CD8-positive, alpha-beta memory T cell (primary cell): ENCODE measurements at regions not wholly inside any gene's neighbourhood (a gene's known extent, or its start where the extent isn't known, plus 50 kb on each side); places are given as distances from the start of the nearest gene placed in this dataset.
"Not testable (repeated sequence)": the region's sequence is repeated elsewhere in the genome, so short reads cannot be mapped to it uniquely, and the experiment has no call there.

Source experiments
- CTCF ChIA-PET: fragments of 350-600 bp; sonication (Branson Sonifier 250); formaldehyde crosslinking; loops from one replicate; lab custom pipeline; 2021; ENCODE audit warnings: antibody characterized with exemption; lab: Charles Lee
- POLR2A ChIA-PET: fragments of 350-600 bp; sonication (Branson Sonifier 250); formaldehyde crosslinking; loops from one replicate; lab custom pipeline; 2021; ENCODE audit warnings: antibody characterized with exemption; lab: Charles Lee
- DNase-seq, 5 donors: peaks; one replicate each; pipeline versions ENCODE4 v3.0.0 to v3.0.0-alpha.2; 2020 to 2022; ENCODE audit warnings: mixed read lengths in 1 of 5
- H3K27ac ChIP-seq: one replicate; pipeline ENCODE4 v1.7.0; 2013; ENCODE audit warnings: low read depth, mild to moderate bottlenecking, low read length, moderate library complexity
- H3K27me3 ChIP-seq: 2 replicates; pipeline ENCODE4 v1.7.0; 2013; ENCODE audit warnings: low read length, mild to moderate bottlenecking; ENCODE audit not compliant: insufficient read depth, poor library complexity, severe bottlenecking
- H3K36me3 ChIP-seq: 2 replicates; pipeline ENCODE4 v1.7.0; 2013; ENCODE audit warnings: mild to moderate bottlenecking, low read length, moderate library complexity; ENCODE audit not compliant: insufficient read depth
- H3K4me1 ChIP-seq: 2 replicates; pipeline ENCODE4 v1.7.0; 2013; ENCODE audit warnings: mild to moderate bottlenecking, low read length, moderate library complexity; ENCODE audit not compliant: insufficient read depth
- H3K4me3 ChIP-seq: 2 replicates; pipeline ENCODE4 v1.7.0; 2013; ENCODE audit warnings: mild to moderate bottlenecking, low read length
- H3K9me3 ChIP-seq: 2 replicates; pipeline ENCODE4 v1.7.0; 2013; ENCODE audit warnings: mild to moderate bottlenecking, low read length
- H3K27ac Mint-ChIP-seq, 8 donors: one replicate each; pipeline ENCODE4 v1.8.0; 2020 to 2021; ENCODE audit warnings: mixed read lengths in 8 of 8, mild to moderate bottlenecking in 6 of 8, inconsistent platforms in 3 of 8, moderate library complexity in 3 of 8
- H3K27me3 Mint-ChIP-seq, 2 donors: one replicate each; pipeline ENCODE4 v1.8.0; 2020 to 2021; ENCODE audit warnings: mixed read lengths in 2 of 2, mild to moderate bottlenecking in 1 of 2, moderate library complexity in 1 of 2
- H3K36me3 Mint-ChIP-seq, 3 donors: one replicate each; pipeline ENCODE4 v1.8.0; 2020 to 2021; ENCODE audit warnings: mixed read lengths in 3 of 3, inconsistent platforms in 1 of 3, mild to moderate bottlenecking in 1 of 3
- H3K4me1 Mint-ChIP-seq, 3 donors: one replicate each; pipeline ENCODE4 v1.8.0; 2020 to 2021; ENCODE audit warnings: mixed read lengths in 3 of 3, inconsistent platforms in 1 of 3, mild to moderate bottlenecking in 1 of 3
- H3K4me3 Mint-ChIP-seq, 7 donors: one replicate each; pipeline ENCODE4 v1.8.0; 2020 to 2021; ENCODE audit warnings: mixed read lengths in 7 of 7, mild to moderate bottlenecking in 6 of 7, moderate library complexity in 4 of 7, inconsistent platforms in 2 of 7
- H3K9me3 Mint-ChIP-seq, 5 donors: one replicate each; pipeline ENCODE4 v1.8.0; 2020 to 2022; ENCODE audit warnings: mixed read lengths in 5 of 5, mild to moderate bottlenecking in 3 of 5, moderate library complexity in 2 of 5, inconsistent platforms in 1 of 5

GRCh38 chr11:100409267-100409666 is 277.8 kb upstream of the ARHGAP42 start:
- H3K4me1 Mint-ChIP-seq, H3K27me3 ChIP-seq, H3K27me3 Mint-ChIP-seq, POLR2A ChIA-PET, H3K36me3 Mint-ChIP-seq, H3K36me3 ChIP-seq, H3K27ac ChIP-seq, CTCF ChIA-PET, H3K9me3 ChIP-seq, H3K4me3 Mint-ChIP-seq, H3K27ac Mint-ChIP-seq, H3K4me3 ChIP-seq, DNase-seq, H3K4me1 ChIP-seq: not testable (repeated sequence)
- H3K9me3 Mint-ChIP-seq: peaks cover 8 to 28% (median 11%) of the 10 kb centered on the region in 5 donors

GRCh38 chr11:100419518-100419917 is 267.6 kb upstream of the ARHGAP42 start:
- H3K27me3 Mint-ChIP-seq: no peaks in the 10 kb centered on the region
- POLR2A ChIA-PET: no interaction called here
- H3K4me1 ChIP-seq: no peaks in the 10 kb centered on the region

GRCh38 chr11:100434821-100435641 is 252.1 kb upstream of the ARHGAP42 start:
- H3K36me3 Mint-ChIP-seq: no peaks in the 10 kb centered on the region
- no peak for DNase-seq
- no peaks in the 10 kb centered on the region for H3K4me1 ChIP-seq
- H3K27ac ChIP-seq: no peak overlapping the region
- H3K4me3 Mint-ChIP-seq: no peak overlapping the region
- H3K27me3 Mint-ChIP-seq: no peaks in the 10 kb centered on the region
- H3K4me3 ChIP-seq: no peak overlapping the region
- no peaks in the 10 kb centered on the region for H3K4me1 Mint-ChIP-seq
- no peak overlapping the region for H3K27ac Mint-ChIP-seq
- ChIA-PET POLR2A (no interaction called here), CTCF (no interaction called here)
- H3K9me3 ChIP-seq: no peaks in the 10 kb centered on the region
- H3K36me3 ChIP-seq: no peaks in the 10 kb centered on the region
- H3K27me3 ChIP-seq: no peaks in the 10 kb centered on the region
- H3K9me3 Mint-ChIP-seq: peaks cover 2 to 9% (median 5%) of the 10 kb centered on the region in 5 donors

More at GRCh38 chr11:100419518-100419917, 267.6 kb upstream of the ARHGAP42 start:
- no peak for DNase-seq
- peaks cover 0 to 3% (median 0%) of the 10 kb centered on the region in 3 donors for H3K36me3 Mint-ChIP-seq
- no peaks in the 10 kb centered on the region for H3K9me3 ChIP-seq
- no peak overlapping the region for H3K4me3 Mint-ChIP-seq
- H3K27me3 ChIP-seq: no peaks in the 10 kb centered on the region
- H3K36me3 ChIP-seq: no peaks in the 10 kb centered on the region
- no peaks in the 10 kb centered on the region for H3K4me1 Mint-ChIP-seq
- H3K4me3 ChIP-seq: no peak overlapping the region
- no peak overlapping the region for H3K27ac Mint-ChIP-seq
- CTCF ChIA-PET: no interaction called here
- no peak overlapping the region for H3K27ac ChIP-seq
- H3K9me3 Mint-ChIP-seq: peaks cover 11 to 46% (median 16%) of the 10 kb centered on the region in 5 donors

GRCh38 chr11:100438376-100438775 is 248.7 kb upstream of the ARHGAP42 start:
- no peak overlapping the region for H3K4me3 ChIP-seq
- Mint-ChIP-seq H3K27ac (no peak overlapping the region), H3K4me1 (no peaks in the 10 kb centered on the region), H3K4me3 (no peak overlapping the region), H3K9me3 (peaks cover 2 to 15% (median 12%) of the 10 kb centered on the region in 5 donors), H3K27me3 (no peaks in the 10 kb centered on the region), H3K36me3 (no peaks in the 10 kb centered on the region)
- POLR2A ChIA-PET: no interaction called here
- H3K4me1 ChIP-seq: no peaks in the 10 kb centered on the region
- CTCF ChIA-PET: no interaction called here
- H3K9me3 ChIP-seq: no peaks in the 10 kb centered on the region
- no peak overlapping the region for H3K27ac ChIP-seq
- no peaks in the 10 kb centered on the region for H3K27me3 ChIP-seq
- H3K36me3 ChIP-seq: no peaks in the 10 kb centered on the region
- DNase-seq: no peak

GRCh38 chr11:100441086-100441485 is 246.0 kb upstream of the ARHGAP42 start:
- H3K4me1 Mint-ChIP-seq: no peaks in the 10 kb centered on the region
- no peaks in the 10 kb centered on the region for H3K36me3 Mint-ChIP-seq
- no peak overlapping the region for H3K27ac ChIP-seq
- no peak overlapping the region for H3K4me3 ChIP-seq
- no peaks in the 10 kb centered on the region for H3K4me1 ChIP-seq
- CTCF ChIA-PET: no interaction called here
- no peak overlapping the region for H3K27ac Mint-ChIP-seq
- H3K36me3 ChIP-seq: no peaks in the 10 kb centered on the region
- H3K4me3 Mint-ChIP-seq: no peak overlapping the region
- no peaks in the 10 kb centered on the region for H3K9me3 ChIP-seq
- H3K27me3 ChIP-seq: no peaks in the 10 kb centered on the region
- POLR2A ChIA-PET: no interaction called here
- no peaks in the 10 kb centered on the region for H3K27me3 Mint-ChIP-seq
- DNase-seq: no peak
- H3K9me3 Mint-ChIP-seq: peaks cover 0 to 16% (median 12%) of the 10 kb centered on the region in 5 donors

- H3K4me3 Mint-ChIP-seq: no peak overlapping the region
- peaks cover 2 to 16% (median 14%) of the 10 kb centered on the region in 5 donors for H3K9me3 Mint-ChIP-seq
- CTCF ChIA-PET: no interaction called here
Measured at GRCh38 chr11:100442017-100442416, 245.1 kb upstream of the ARHGAP42 start.

GRCh38 chr11:100445231-100445735 is 241.8 kb upstream of the ARHGAP42 start:
- Mint-ChIP-seq H3K9me3 (peaks cover 8 to 17% (median 10%) of the 10 kb centered on the region in 5 donors), H3K36me3 (no peaks in the 10 kb centered on the region), H3K4me3 (no peak overlapping the region), H3K4me1 (no peaks in the 10 kb centered on the region), H3K27ac (no peak overlapping the region), H3K27me3 (no peaks in the 10 kb centered on the region)
- H3K36me3 ChIP-seq: no peaks in the 10 kb centered on the region
- H3K27me3 ChIP-seq: no peaks in the 10 kb centered on the region
- no peak for DNase-seq
- H3K9me3 ChIP-seq: no peaks in the 10 kb centered on the region
- CTCF ChIA-PET: no interaction called here
- H3K27ac ChIP-seq: no peak overlapping the region
- H3K4me1 ChIP-seq: no peaks in the 10 kb centered on the region
- H3K4me3 ChIP-seq: no peak overlapping the region
- POLR2A ChIA-PET: no interaction called here

More at GRCh38 chr11:100442017-100442416, 245.1 kb upstream of the ARHGAP42 start:
- H3K27ac ChIP-seq: no peak overlapping the region
- H3K27me3 Mint-ChIP-seq: no peaks in the 10 kb centered on the region
- H3K4me3 ChIP-seq: no peak overlapping the region
- no peaks in the 10 kb centered on the region for H3K27me3 ChIP-seq
- POLR2A ChIA-PET: no interaction called here
- H3K9me3 ChIP-seq: no peaks in the 10 kb centered on the region
- H3K4me1 Mint-ChIP-seq: no peaks in the 10 kb centered on the region
- H3K36me3 Mint-ChIP-seq: no peaks in the 10 kb centered on the region
- H3K27ac Mint-ChIP-seq: no peak overlapping the region
- H3K36me3 ChIP-seq: no peaks in the 10 kb centered on the region
- no peaks in the 10 kb centered on the region for H3K4me1 ChIP-seq
- DNase-seq: no peak

- DNase-seq, H3K27me3 ChIP-seq, H3K4me1 Mint-ChIP-seq, H3K27ac Mint-ChIP-seq, H3K36me3 ChIP-seq, H3K27me3 Mint-ChIP-seq, H3K27ac ChIP-seq, H3K4me3 ChIP-seq, POLR2A ChIA-PET, CTCF ChIA-PET, H3K4me3 Mint-ChIP-seq, H3K9me3 ChIP-seq, H3K36me3 Mint-ChIP-seq, H3K4me1 ChIP-seq: not testable (repeated sequence)
- peaks cover 3 to 13% (median 4%) of the 10 kb centered on the region in 5 donors for H3K9me3 Mint-ChIP-seq
Measured at GRCh38 chr11:100451801-100452460, 235.2 kb upstream of the ARHGAP42 start.
